ENCODE measurements at regions not wholly inside any gene's neighbourhood (a gene's known extent, or its start where the extent isn't known, plus 50 kb on each side); places are given as distances from the start of the nearest gene placed in this dataset.

- TF ChIP-seq POLR2AphosphoS5 (IDR thresholded peaks at IDR 0.05; ENCODE audit: low read depth, low read length) = no peak
- no peak for TF ChIP-seq POLR2A (IDR thresholded peaks at IDR 0.05; ENCODE audit: low read depth, low read length)
- TF ChIP-seq TAF1 (IDR thresholded peaks at IDR 0.05; ENCODE audit: low read depth, low read length) = no peak
- no peak for TF ChIP-seq PAX5 (IDR thresholded peaks at IDR 0.05; ENCODE audit: insufficient read depth, low read length, severe bottlenecking)
These were observed 1381.9 kb downstream of the EFNB2 start for GRCh38 chr13:105153611-105154010.

Data from GM12891 (cell line).